H9 (cell line): ENCODE measurements at regions not wholly inside any gene's neighbourhood (a gene's known extent, or its start where the extent isn't known, plus 50 kb on each side); places are given as distances from the start of the nearest gene placed in this dataset.

Experiments
- DNase-seq: peaks from one replicate; pipeline ENCODE4 v3.0.0-alpha.2; 2017
- H2AFZ ChIP-seq: one replicate; pipeline ENCODE4 v1.6.1; 2013; ENCODE audit warnings: mild to moderate bottlenecking, low read length, control low read depth, moderate library complexity
- H2AK5ac ChIP-seq: 2 replicates; pipeline ENCODE4 v1.6.1; 2013; ENCODE audit warnings: low read length, control low read depth, mixed read lengths; ENCODE audit not compliant: insufficient read length
- H2BK120ac ChIP-seq: one replicate; pipeline ENCODE4 v1.6.1; 2013; ENCODE audit warnings: low read depth, mild to moderate bottlenecking, low read length, control low read depth, inconsistent platforms; ENCODE audit not compliant: poor library complexity, severe bottlenecking
- H2BK12ac ChIP-seq: 2 replicates; pipeline ENCODE4 v1.6.1; 2013; ENCODE audit warnings: low read length, control low read depth, mixed read lengths, low read depth; ENCODE audit not compliant: insufficient read length
- H2BK15ac ChIP-seq: 2 replicates; pipeline ENCODE4 v1.6.1; 2013; ENCODE audit warnings: low read depth, low read length, control low read depth
- H2BK20ac ChIP-seq: one replicate; pipeline ENCODE4 v1.6.1; 2013; ENCODE audit warnings: low read depth, mild to moderate bottlenecking, low read length, control low read depth, inconsistent platforms; ENCODE audit not compliant: poor library complexity, severe bottlenecking
- H2BK5ac ChIP-seq: 2 replicates; pipeline ENCODE4 v1.6.1; 2013; ENCODE audit warnings: low read length, control low read depth, mixed read lengths; ENCODE audit not compliant: insufficient read length
- H3K14ac ChIP-seq: 2 replicates; pipeline ENCODE4 v1.6.1; 2013; ENCODE audit warnings: low read length, control low read depth; ENCODE audit not compliant: insufficient read depth
- H3K18ac ChIP-seq: 2 replicates; pipeline ENCODE4 v1.6.1; 2013; ENCODE audit warnings: low read depth, mild to moderate bottlenecking, mixed read lengths, low read length, control low read depth; ENCODE audit not compliant: insufficient read length
- H3K23ac ChIP-seq: 2 replicates; pipeline ENCODE4 v1.6.1; 2013; ENCODE audit warnings: low read length, control low read depth, mixed read lengths, low read depth; ENCODE audit not compliant: insufficient read length
- H3K23me2 ChIP-seq: 2 replicates; pipeline ENCODE4 v1.6.1; 2013; ENCODE audit warnings: low read depth, mild to moderate bottlenecking, mixed read lengths, low read length, control low read depth; ENCODE audit not compliant: insufficient read length, poor library complexity, severe bottlenecking
- H3K27ac ChIP-seq: 2 replicates; pipeline ENCODE4 v1.5.1; 2013; ENCODE audit warnings: low read length, control low read depth, mixed read lengths, low read depth; ENCODE audit not compliant: insufficient read length
- H3K27me3 ChIP-seq: 2 replicates; pipeline ENCODE4 v1.6.1; 2013; ENCODE audit warnings: low read length, control low read depth, inconsistent platforms; ENCODE audit not compliant: insufficient read depth
- H3K4ac ChIP-seq: 2 replicates; pipeline ENCODE4 v1.6.1; 2013; ENCODE audit warnings: low read depth, mild to moderate bottlenecking, control low read depth, inconsistent platforms, low read length, moderate library complexity
- H3K4me1 ChIP-seq: 2 replicates; pipeline ENCODE4 v1.6.1; 2013; ENCODE audit warnings: low read length, control low read depth, inconsistent platforms; ENCODE audit not compliant: insufficient read depth
- H3K4me2 ChIP-seq: 2 replicates; pipeline ENCODE4 v1.6.1; 2013; ENCODE audit warnings: low read length, control low read depth, mixed read lengths; ENCODE audit not compliant: insufficient read length, insufficient read depth
- H3K56ac ChIP-seq: 2 replicates; pipeline ENCODE4 v1.6.1; 2013; ENCODE audit warnings: low read depth, mild to moderate bottlenecking, mixed read lengths, low read length, control low read depth; ENCODE audit not compliant: insufficient read length
- H3K79me1 ChIP-seq: 2 replicates; pipeline ENCODE4 v1.6.1; 2013; ENCODE audit warnings: low read depth, mild to moderate bottlenecking, moderate library complexity, low read length, control low read depth, inconsistent platforms; ENCODE audit not compliant: insufficient read depth, poor library complexity, severe bottlenecking
- H3K79me2 ChIP-seq: 2 replicates; pipeline ENCODE4 v1.6.1; 2013; ENCODE audit warnings: low read length, control low read depth, inconsistent platforms; ENCODE audit not compliant: insufficient read depth
- H3K9ac ChIP-seq: 2 replicates; pipeline ENCODE4 v1.6.1; 2013; ENCODE audit warnings: low read length, control low read depth, mixed read lengths; ENCODE audit not compliant: insufficient read length; ENCODE audit errors: extremely low read depth
- H3K9me3 ChIP-seq: one replicate; pipeline ENCODE4 v1.6.1; 2013; ENCODE audit warnings: low read depth, low read length, inconsistent platforms; ENCODE audit not compliant: control insufficient read depth
- H3T11ph ChIP-seq: one replicate; pipeline ENCODE4 v1.6.1; 2013; ENCODE audit warnings: mild to moderate bottlenecking, low read length, control low read depth, inconsistent platforms
- H4K20me1 ChIP-seq: one replicate; pipeline ENCODE4 v1.6.1; 2013; ENCODE audit not compliant: control insufficient read depth, insufficient read length, insufficient read depth
- H4K5ac ChIP-seq: 2 replicates; pipeline ENCODE4 v1.6.1; 2013; ENCODE audit warnings: low read depth, mild to moderate bottlenecking, mixed read lengths, low read length, control low read depth; ENCODE audit not compliant: insufficient read length
- H4K8ac ChIP-seq: replicated peaks from 2 replicates; pipeline ENCODE4 v1.6.1; 2013; ENCODE audit warnings: low read length, control low read depth, mixed read lengths, low read depth; ENCODE audit not compliant: insufficient read length
- H4K91ac ChIP-seq: 2 replicates; pipeline ENCODE4 v1.6.1; 2013; ENCODE audit warnings: low read depth, mild to moderate bottlenecking, moderate library complexity, mixed read lengths, low read length, control low read depth; ENCODE audit not compliant: insufficient read length
- H3K27ac Mint-ChIP-seq, 3 experiments: 2 replicates in 2 of 3; 3 replicates in 1 of 3; pipeline ENCODE4 v1.8.0; 2020 to 2021; ENCODE audit warnings: mixed read lengths in 3 of 3, mild to moderate bottlenecking in 1 of 3, moderate library complexity in 1 of 3
- H3K27me3 Mint-ChIP-seq: 2 replicates; pipeline ENCODE4 v1.8.0; 2021; ENCODE audit warnings: low read depth, mild to moderate bottlenecking, moderate library complexity, mixed read lengths
- H3K36me3 Mint-ChIP-seq, 3 experiments: 2 replicates in 2 of 3; 3 replicates in 1 of 3; pipeline ENCODE4 v1.8.0; 2020 to 2021; ENCODE audit warnings: low read depth in 3 of 3, mixed read lengths in 3 of 3; ENCODE audit not compliant: insufficient read depth in 1 of 3
- H3K4me1 Mint-ChIP-seq, 2 experiments: 2 replicates each; pipeline ENCODE4 v1.8.0; 2020; ENCODE audit warnings: mixed read lengths in 2 of 2
- H3K4me3 Mint-ChIP-seq, 2 experiments: 2 replicates in 1 of 2; 3 replicates in 1 of 2; pipeline ENCODE4 v1.8.0; 2020 to 2021; ENCODE audit warnings: mild to moderate bottlenecking in 2 of 2, mixed read lengths in 2 of 2, moderate library complexity in 1 of 2
- H3K9me3 Mint-ChIP-seq, 2 experiments: 2 replicates in 1 of 2; 3 replicates in 1 of 2; pipeline ENCODE4 v1.8.0; 2020; ENCODE audit warnings: mild to moderate bottlenecking in 2 of 2, mixed read lengths in 2 of 2, moderate library complexity in 1 of 2
- CTCF ChIP-seq: fragments of 200-600 bp; sonication (generic); conservative IDR thresholded peaks from 3 replicates; pipeline ENCODE4 v1.8.0; 2021; ENCODE audit warnings: antibody characterized with exemption, mild to moderate bottlenecking
- WGBS: extraction: QIAGEN DNeasy Blood & Tissue Kit; methylation state at CpG from one replicate; pipeline ENCODE4 v1.1.7; 2013; ENCODE audit warnings: missing lambda C conversion rate, low lambda C conversion rate, mixed read lengths; ENCODE audit not compliant: insufficient read length; ENCODE audit errors: extremely low coverage; 5-methylcytosine and 5-hydroxymethylcytosine counted together

- H3K27ac ChIP-seq, result no peak overlapping the region
- no peak for DNase-seq
- H2BK5ac ChIP-seq, result no peak overlapping the region
- H3K79me2 ChIP-seq, result no peaks in the 10 kb centered on the region
- TF ChIP-seq CTCF, result no peak
- no peak overlapping the region for H2BK20ac ChIP-seq
- peaks cover 4 to 7% of the 10 kb centered on the region in 2 experiments; a peak in 3 of 4 replicates for H3K4me1 Mint-ChIP-seq
- H4K8ac ChIP-seq, result no peak overlapping the region
- WGBS, result no CpG with 5 or more reads among the region's 3 CpGs
- no peak overlapping the region for H2AK5ac ChIP-seq
- H3K27ac Mint-ChIP-seq, result no peak overlapping the region
- H3K4me2 ChIP-seq, result no peak overlapping the region
- no peaks in the 10 kb centered on the region; the same call in 1 of the 2 replicates for H3K27me3 ChIP-seq
- H3K79me1 ChIP-seq, result no peaks in the 10 kb centered on the region
- no peaks in the 10 kb centered on the region for H3K9me3 ChIP-seq
- peaks cover 22 to 24% of the 10 kb centered on the region in 2 experiments for H3K9me3 Mint-ChIP-seq
- H2BK12ac ChIP-seq, result no peak overlapping the region
- H3K18ac ChIP-seq, result no peak overlapping the region
- H3K23me2 ChIP-seq, result no peaks in the 10 kb centered on the region
- no peak overlapping the region for H3K14ac ChIP-seq
- no peaks in the 10 kb centered on the region for H4K20me1 ChIP-seq
- H3T11ph ChIP-seq, result no peak overlapping the region
- no peak overlapping the region for H2BK15ac ChIP-seq
- no peak overlapping the region for H4K5ac ChIP-seq
- no peak overlapping the region for H3K4me3 Mint-ChIP-seq
- no peak overlapping the region for H3K4ac ChIP-seq
- H2AFZ ChIP-seq, result no peak overlapping the region
- H3K56ac ChIP-seq, result no peak overlapping the region
- peaks cover 5 to 26% (median 8%) of the 10 kb centered on the region in 3 experiments for H3K36me3 Mint-ChIP-seq
- no peak overlapping the region for H3K9ac ChIP-seq
- H3K27me3 Mint-ChIP-seq, result peaks cover 21% of the 10 kb centered on the region
- no peak overlapping the region for H2BK120ac ChIP-seq
- H4K91ac ChIP-seq, result no peak overlapping the region
- no peaks in the 10 kb centered on the region for H3K4me1 ChIP-seq
- no peak overlapping the region for H3K23ac ChIP-seq
Observed at GRCh38 chr3:66565301-66565700, 64.5 kb upstream of the LRIG1 start.
